ENCODE measurements at regions not wholly inside any gene's neighbourhood (a gene's known extent, or its start where the extent isn't known, plus 50 kb on each side); places are given as distances from the start of the nearest gene placed in this dataset.

DNA sequence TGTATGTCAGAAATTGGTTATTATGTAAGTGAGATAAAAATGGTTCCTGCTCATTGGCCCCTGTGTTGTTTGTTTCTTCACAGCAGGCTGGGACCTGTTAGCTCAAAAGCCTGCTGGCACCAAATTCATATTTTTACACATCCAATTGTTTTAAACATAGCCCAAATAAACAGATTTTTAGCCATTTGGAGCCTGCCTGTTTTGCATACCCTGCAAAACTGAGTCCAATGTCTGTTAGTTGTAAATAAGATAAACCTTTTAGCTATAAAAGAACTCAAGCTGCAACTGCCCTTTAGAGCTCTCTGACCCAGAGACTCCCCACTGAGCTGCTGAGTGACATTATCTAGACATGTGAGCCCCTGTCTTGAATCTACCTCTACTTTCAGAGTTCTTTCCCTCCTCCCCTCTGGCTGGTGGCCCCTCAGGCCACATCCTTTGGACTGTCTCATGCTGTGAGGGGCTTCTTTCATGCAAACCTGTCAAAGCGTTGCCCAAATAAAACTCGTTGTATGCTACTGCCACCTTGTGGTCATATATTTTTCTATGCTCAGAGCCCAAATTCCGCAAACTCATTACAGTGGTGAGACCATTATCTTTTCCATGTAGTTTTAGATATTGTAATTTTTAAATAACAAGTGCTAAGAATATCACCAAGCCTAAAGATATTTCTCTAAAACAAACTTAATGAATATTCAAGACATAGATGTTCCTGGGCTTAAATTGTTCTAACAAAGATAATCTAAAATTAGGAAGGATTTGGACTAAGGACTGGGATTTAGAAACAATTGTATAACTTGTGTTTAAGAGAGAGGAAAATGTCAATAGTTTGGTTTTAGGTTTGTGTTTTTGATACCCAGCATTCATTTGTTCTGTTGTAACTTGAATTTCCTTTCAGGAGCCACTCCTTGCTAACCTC, 337.9 kb downstream of the AACS start:
- Mint-ChIP-seq H3K27me3 (peaks cover 21% of the 10 kb centered on the region), H3K4me3 (no peak overlapping the region), H3K4me1 (peaks cover 11% of the 10 kb centered on the region), H3K9me3 (peaks cover 16% of the 10 kb centered on the region), H3K27ac (no peak overlapping the region), H3K36me3 (ENCODE audit: low read depth) (no peaks in the 10 kb centered on the region)
- ATAC-seq (ENCODE audit: low read depth): no peak
- no peak for DNase-seq
- ChIA-PET CTCF (interaction anchor here (1.2 to 2.5 kb wide), 2 partner anchors 219 to 496 kb away, joined by 3 to 16 read pairs; no protein-coding TSS in a partner anchor), POLR2A (no interaction called here)
- intact Hi-C loops (cut with micrococcal nuclease): loop anchor here (1.0 to 5.0 kb wide), 2 partner anchors 71 to 220 kb away; no protein-coding TSS in a partner anchor
- TF ChIP-seq, protein P1, sequence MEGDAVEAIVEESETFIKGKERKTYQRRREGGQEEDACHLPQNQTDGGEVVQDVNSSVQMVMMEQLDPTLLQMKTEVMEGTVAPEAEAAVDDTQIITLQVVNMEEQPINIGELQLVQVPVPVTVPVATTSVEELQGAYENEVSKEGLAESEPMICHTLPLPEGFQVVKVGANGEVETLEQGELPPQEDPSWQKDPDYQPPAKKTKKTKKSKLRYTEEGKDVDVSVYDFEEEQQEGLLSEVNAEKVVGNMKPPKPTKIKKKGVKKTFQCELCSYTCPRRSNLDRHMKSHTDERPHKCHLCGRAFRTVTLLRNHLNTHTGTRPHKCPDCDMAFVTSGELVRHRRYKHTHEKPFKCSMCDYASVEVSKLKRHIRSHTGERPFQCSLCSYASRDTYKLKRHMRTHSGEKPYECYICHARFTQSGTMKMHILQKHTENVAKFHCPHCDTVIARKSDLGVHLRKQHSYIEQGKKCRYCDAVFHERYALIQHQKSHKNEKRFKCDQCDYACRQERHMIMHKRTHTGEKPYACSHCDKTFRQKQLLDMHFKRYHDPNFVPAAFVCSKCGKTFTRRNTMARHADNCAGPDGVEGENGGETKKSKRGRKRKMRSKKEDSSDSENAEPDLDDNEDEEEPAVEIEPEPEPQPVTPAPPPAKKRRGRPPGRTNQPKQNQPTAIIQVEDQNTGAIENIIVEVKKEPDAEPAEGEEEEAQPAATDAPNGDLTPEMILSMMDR (IDR thresholded peaks at IDR 0.05): no peak

DNA sequence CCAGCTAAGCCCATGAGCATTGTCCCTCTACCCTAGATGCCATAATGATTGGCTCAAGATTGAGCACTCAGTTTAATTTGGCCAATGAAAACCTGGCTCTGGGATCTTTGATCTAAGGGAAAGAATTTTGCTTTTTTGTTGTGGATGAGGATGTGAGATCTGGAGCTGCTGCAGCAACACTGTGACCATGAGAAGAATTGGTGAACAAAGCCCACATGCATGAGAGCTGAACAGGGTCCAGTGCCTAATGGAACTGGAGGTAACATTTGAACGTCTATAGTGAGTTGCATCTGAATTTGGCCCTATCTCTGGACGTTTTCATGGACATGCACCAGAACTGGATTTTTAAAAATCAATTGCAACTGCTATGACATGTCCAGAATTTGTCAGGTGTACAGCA, 338.6 kb downstream of the AACS start:
- Mint-ChIP-seq H3K4me1 (peaks cover 11% of the 10 kb centered on the region), H3K4me3 (no peak overlapping the region), H3K27ac (no peak overlapping the region), H3K27me3 (peaks cover 19% of the 10 kb centered on the region), H3K36me3 (ENCODE audit: low read depth) (no peaks in the 10 kb centered on the region), H3K9me3 (peaks cover 12% of the 10 kb centered on the region)
- POLR2A ChIA-PET: no interaction called here
- CTCF ChIA-PET: interaction anchor here (2.5 kb wide), 1 partner anchor 220 kb away, joined by 16 read pairs; no protein-coding TSS in a partner anchor
- no peak for ATAC-seq (ENCODE audit: low read depth)
- no peak for DNase-seq
- intact Hi-C loops (cut with micrococcal nuclease): loop anchor here (1.0 to 5.0 kb wide), 2 partner anchors 72 to 221 kb away; no protein-coding TSS in a partner anchor
- TF ChIP-seq, protein P1 (IDR thresholded peaks at IDR 0.05): no peak

DNA sequence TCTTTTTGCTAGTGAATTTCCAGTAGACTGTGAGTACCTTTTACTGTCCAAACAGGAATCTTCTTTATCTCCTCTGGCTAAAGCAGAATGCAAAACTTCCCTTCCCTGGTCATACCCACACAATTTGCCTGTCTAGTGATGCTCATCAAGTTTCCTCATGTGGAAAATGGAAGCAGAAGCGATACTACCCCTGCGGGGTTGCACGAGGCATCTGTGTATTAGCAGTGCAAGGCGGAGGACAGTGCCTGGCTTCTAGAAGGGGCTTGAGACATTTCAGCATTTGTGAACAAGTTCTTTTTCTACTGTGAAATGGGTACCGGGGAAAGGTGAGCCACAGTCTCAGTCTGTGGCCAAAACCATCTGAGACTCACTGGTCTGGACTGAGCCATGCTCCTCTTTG, 340.9 kb downstream of the AACS start:
- Mint-ChIP-seq H3K9me3 (peaks cover 8% of the 10 kb centered on the region), H3K4me3 (no peak overlapping the region), H3K27me3 (peaks cover 18% of the 10 kb centered on the region), H3K27ac (no peak overlapping the region), H3K4me1 (peaks cover 11% of the 10 kb centered on the region), H3K36me3 (ENCODE audit: low read depth) (no peaks in the 10 kb centered on the region)
- CTCF ChIA-PET: no interaction called here
- no peak for DNase-seq
- intact Hi-C loops (cut with micrococcal nuclease): no loop called here
- POLR2A ChIA-PET: no interaction called here
- TF ChIP-seq, protein P1 (IDR thresholded peaks at IDR 0.05): no peak
- ATAC-seq (ENCODE audit: low read depth): no peak

DNA sequence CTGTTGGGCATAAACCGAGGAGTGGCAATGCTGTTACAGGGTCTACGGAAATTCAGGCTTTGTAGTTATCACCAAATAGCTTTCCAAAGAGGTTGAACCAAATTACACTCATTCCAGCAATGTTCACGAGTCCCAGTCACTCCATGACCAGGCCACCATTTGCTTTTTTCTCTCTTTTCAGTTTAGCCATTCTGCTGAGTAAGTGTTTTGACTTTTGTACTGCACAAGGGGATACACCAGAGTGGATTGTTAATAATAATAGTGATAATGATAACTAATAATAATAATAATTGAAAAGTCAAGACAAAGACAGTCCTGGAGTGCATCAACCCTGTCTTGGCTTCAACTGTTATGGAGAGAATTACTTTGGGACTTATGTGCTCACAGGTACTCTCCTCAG, 343.5 kb downstream of the AACS start:
- TF ChIP-seq, protein P1 (IDR thresholded peaks at IDR 0.05): no peak
- Mint-ChIP-seq H3K4me1 (peaks cover 11% of the 10 kb centered on the region), H3K27ac (no peak overlapping the region), H3K27me3 (peaks cover 12% of the 10 kb centered on the region), H3K36me3 (ENCODE audit: low read depth) (no peaks in the 10 kb centered on the region), H3K9me3 (peaks cover 7% of the 10 kb centered on the region), H3K4me3 (no peak overlapping the region)
- intact Hi-C loops (cut with micrococcal nuclease): no loop called here
- ATAC-seq (ENCODE audit: low read depth) (no peak), DNase-seq (no peak)
- POLR2A ChIA-PET: no interaction called here
- CTCF ChIA-PET: no interaction called here

DNA sequence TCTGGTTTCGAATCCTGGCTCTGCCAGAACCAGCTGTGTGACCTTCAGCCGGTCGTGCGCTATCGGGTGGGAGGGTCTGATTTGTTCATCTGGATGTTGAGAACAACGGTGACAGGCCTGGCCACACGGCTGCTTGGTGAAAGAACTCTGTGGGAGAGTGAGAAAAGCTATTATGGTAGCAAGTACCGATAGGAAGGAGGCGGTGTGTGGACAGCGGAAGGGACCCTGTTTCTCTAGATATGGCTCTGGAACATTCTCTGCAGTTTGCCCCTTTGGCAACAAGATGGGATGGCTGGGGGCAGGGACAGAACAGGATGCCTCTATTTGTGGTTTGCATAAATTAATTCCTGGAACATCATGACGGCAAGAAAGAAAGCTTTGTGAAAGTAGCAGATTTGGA, 347.3 kb downstream of the AACS start:
- H3K36me3 Mint-ChIP-seq (ENCODE audit: low read depth): no peaks in the 10 kb centered on the region
- peaks cover 3% of the 10 kb centered on the region for H3K27me3 Mint-ChIP-seq
- intact Hi-C loops (cut with micrococcal nuclease): no loop called here
- CTCF ChIA-PET: no interaction called here
- no peaks in the 10 kb centered on the region for H3K4me1 Mint-ChIP-seq
- ATAC-seq (ENCODE audit: low read depth): no peak
- DNase-seq: no peak
- H3K4me3 Mint-ChIP-seq: no peak overlapping the region
- peaks cover 5% of the 10 kb centered on the region for H3K9me3 Mint-ChIP-seq
- POLR2A ChIA-PET: no interaction called here
- TF ChIP-seq, protein P1 (IDR thresholded peaks at IDR 0.05): no peak
- no peak overlapping the region for H3K27ac Mint-ChIP-seq

All from activated B cell treated with CpG ODN at 0.5 μM for 24 hours (primary cell).